Activated CD4-positive, alpha-beta memory T cell treated with anti-CD3 and anti-CD28 coated beads, Interleukin-2, amount 10 ng/mL, durations not matched to agents 7 days and 5 days (primary cell): ENCODE measurements at regions not wholly inside any gene's neighbourhood (a gene's known extent, or its start where the extent isn't known, plus 50 kb on each side); places are given as distances from the start of the nearest gene placed in this dataset.

ENCODE experiments used
- CTCF ChIA-PET: fragments of 350-600 bp; sonication (Branson Sonifier 250); formaldehyde crosslinking; loops from one replicate; lab custom pipeline; 2021; ENCODE audit warnings: antibody characterized with exemption, inconsistent platforms; lab: Charles Lee
- POLR2A ChIA-PET: fragments of 350-600 bp; sonication (Branson Sonifier 250); formaldehyde crosslinking; loops from one replicate; lab custom pipeline; 2021; ENCODE audit warnings: antibody characterized with exemption; lab: Charles Lee
- DNase-seq: peaks from one replicate; pipeline ENCODE4 v3.0.0-alpha.2; 2020
- H3K27ac Mint-ChIP-seq: one replicate; pipeline ENCODE4 v1.8.0; 2021; ENCODE audit warnings: mild to moderate bottlenecking, mixed read lengths
- H3K27me3 Mint-ChIP-seq: one replicate; pipeline ENCODE4 v1.8.0; 2021; ENCODE audit warnings: mixed read lengths
- H3K36me3 Mint-ChIP-seq: one replicate; pipeline ENCODE4 v1.8.0; 2021; ENCODE audit warnings: low read depth, mixed read lengths
- H3K4me1 Mint-ChIP-seq: one replicate; pipeline ENCODE4 v1.8.0; 2021; ENCODE audit warnings: mixed read lengths
- H3K4me3 Mint-ChIP-seq: one replicate; pipeline ENCODE4 v1.8.0; 2021; ENCODE audit warnings: mild to moderate bottlenecking, mixed read lengths
- H3K9me3 Mint-ChIP-seq: one replicate; pipeline ENCODE4 v1.8.0; 2021; ENCODE audit warnings: mixed read lengths

DNA sequence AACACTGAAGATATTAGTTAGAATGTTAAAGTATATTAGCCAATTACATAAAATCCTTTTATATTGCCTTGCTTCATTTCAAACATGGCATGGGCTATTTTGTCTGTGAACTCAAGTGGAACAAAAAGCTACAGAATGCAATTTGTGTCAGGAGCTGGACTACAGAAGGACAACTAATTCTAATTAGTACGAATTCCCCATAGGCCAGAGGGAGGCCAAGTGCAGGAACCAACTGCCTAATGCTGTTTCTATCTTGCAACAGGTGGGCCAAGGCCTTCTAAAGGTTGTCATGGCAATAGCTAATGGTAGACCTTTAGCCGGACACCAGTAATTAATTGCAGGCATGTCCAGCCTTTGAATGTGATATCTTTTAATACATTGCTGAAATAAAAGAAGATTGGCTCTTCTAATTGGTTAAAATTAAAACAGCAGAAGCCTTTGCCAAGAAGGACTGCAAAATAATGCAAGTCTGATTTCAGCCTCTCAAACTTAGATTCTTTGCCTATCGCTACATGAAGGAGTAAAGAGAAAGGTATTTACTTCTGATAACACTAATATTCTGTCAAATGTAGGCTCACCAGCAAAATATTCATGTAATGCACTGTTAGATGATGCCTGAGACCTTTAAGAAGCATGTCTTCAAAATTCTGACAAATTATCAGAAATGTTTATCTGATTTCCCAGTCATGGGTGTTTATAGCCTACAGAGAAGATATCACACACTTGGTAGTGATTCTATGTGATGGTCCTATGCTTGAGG lies 232.1 kb downstream of the LMO4 start:
- Mint-ChIP-seq H3K27me3 (no peaks in the 10 kb centered on the region), H3K4me3 (no peak overlapping the region), H3K27ac (no peak overlapping the region), H3K4me1 (no peaks in the 10 kb centered on the region), H3K9me3 (no peaks in the 10 kb centered on the region), H3K36me3 (no peaks in the 10 kb centered on the region)
- ChIA-PET POLR2A (no interaction called here), CTCF (no interaction called here)
- DNase-seq, result no peak

DNA sequence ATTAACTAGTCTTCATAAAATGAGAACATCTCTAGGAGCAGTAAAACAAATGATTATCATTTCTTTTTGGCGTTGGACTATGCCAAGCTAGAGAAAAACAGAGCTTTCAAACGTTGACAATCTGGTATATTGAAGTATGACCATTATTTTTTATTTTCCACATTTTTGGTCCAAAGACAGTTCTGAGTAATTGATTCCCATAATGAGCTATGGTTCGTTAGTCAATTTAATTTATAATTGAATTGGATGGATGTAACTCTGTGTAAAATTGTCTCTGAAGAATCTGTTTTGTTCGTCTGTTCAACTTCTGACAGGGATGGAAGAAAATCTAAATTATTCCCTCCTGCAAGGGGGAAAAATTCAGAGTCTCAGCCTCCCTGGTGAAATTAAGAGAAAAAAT lies 234.5 kb downstream of the LMO4 start:
- H3K27ac Mint-ChIP-seq, result no peak overlapping the region
- no peak overlapping the region for H3K4me3 Mint-ChIP-seq
- H3K9me3 Mint-ChIP-seq, result no peaks in the 10 kb centered on the region
- CTCF ChIA-PET, result no interaction called here
- no peaks in the 10 kb centered on the region for H3K4me1 Mint-ChIP-seq
- no peaks in the 10 kb centered on the region for H3K27me3 Mint-ChIP-seq
- POLR2A ChIA-PET, result no interaction called here
- no peak for DNase-seq
- H3K36me3 Mint-ChIP-seq, result no peaks in the 10 kb centered on the region

- ChIA-PET CTCF (no interaction called here), POLR2A (no interaction called here)
- no peaks in the 10 kb centered on the region for H3K9me3 Mint-ChIP-seq
- H3K27ac Mint-ChIP-seq, result no peak overlapping the region
- no peak for DNase-seq
- no peak overlapping the region for H3K4me3 Mint-ChIP-seq
- H3K4me1 Mint-ChIP-seq, result no peaks in the 10 kb centered on the region
- H3K27me3 Mint-ChIP-seq, result no peaks in the 10 kb centered on the region
- H3K36me3 Mint-ChIP-seq, result no peaks in the 10 kb centered on the region
Measured at GRCh38 chr1:87565861-87566260, 237.2 kb downstream of the LMO4 start.

DNA sequence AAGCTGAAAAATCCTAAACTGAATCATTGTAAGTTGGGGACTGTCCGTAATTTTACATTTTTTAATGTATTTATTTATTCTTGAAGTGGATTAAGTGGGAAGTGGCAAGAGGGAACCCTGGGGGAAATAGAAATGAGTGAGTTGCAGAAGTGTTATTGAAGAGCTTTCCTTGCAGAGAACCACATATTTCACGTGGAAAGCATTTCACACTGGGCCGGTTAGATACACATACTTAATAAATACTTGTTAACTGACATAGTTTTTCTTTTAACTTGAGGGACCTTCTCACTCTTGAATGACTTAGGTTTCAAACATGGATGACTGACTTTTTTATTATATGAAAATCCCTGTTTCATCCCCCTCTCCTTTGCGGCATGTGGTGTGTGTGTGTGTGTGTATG lies 239.3 kb downstream of the LMO4 start:
- POLR2A ChIA-PET, result no interaction called here
- CTCF ChIA-PET, result no interaction called here
- Mint-ChIP-seq H3K4me1 (no peaks in the 10 kb centered on the region), H3K27me3 (no peaks in the 10 kb centered on the region), H3K36me3 (no peaks in the 10 kb centered on the region), H3K4me3 (no peak overlapping the region), H3K27ac (no peak overlapping the region), H3K9me3 (no peaks in the 10 kb centered on the region)
- DNase-seq, result no peak

- Mint-ChIP-seq H3K36me3 (no peaks in the 10 kb centered on the region), H3K4me3 (no peak overlapping the region), H3K9me3 (no peaks in the 10 kb centered on the region), H3K4me1 (no peaks in the 10 kb centered on the region), H3K27ac (no peak overlapping the region), H3K27me3 (no peaks in the 10 kb centered on the region)
- DNase-seq, result no peak
- CTCF ChIA-PET, result no interaction called here
- POLR2A ChIA-PET, result no interaction called here
Measured at GRCh38 chr1:87568911-87569310, 240.2 kb downstream of the LMO4 start.

DNA sequence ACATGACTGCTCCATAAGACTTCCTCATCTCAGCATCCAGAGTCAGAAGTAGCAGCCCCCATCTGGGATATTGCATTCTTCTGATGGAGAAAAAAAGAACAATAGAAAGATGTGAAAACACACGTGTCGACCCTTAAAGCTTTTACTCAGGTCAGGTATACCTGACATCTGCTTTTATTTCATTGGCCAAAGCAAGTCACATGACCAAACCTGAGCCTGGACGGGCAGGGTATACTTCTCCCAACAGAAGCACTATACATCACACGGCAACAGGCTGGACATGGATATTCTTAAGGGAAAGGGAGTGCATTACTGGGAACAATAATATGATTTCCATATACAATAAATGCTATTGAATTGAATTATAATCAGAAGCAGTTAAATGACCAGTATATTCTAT lies 243.3 kb downstream of the LMO4 start:
- ChIA-PET CTCF (no interaction called here), POLR2A (no interaction called here)
- no peaks in the 10 kb centered on the region for H3K36me3 Mint-ChIP-seq
- DNase-seq, result no peak
- no peaks in the 10 kb centered on the region for H3K4me1 Mint-ChIP-seq
- no peak overlapping the region for H3K4me3 Mint-ChIP-seq
- H3K27me3 Mint-ChIP-seq, result peaks cover 6% of the 10 kb centered on the region
- H3K9me3 Mint-ChIP-seq, result no peaks in the 10 kb centered on the region
- no peak overlapping the region for H3K27ac Mint-ChIP-seq

DNA sequence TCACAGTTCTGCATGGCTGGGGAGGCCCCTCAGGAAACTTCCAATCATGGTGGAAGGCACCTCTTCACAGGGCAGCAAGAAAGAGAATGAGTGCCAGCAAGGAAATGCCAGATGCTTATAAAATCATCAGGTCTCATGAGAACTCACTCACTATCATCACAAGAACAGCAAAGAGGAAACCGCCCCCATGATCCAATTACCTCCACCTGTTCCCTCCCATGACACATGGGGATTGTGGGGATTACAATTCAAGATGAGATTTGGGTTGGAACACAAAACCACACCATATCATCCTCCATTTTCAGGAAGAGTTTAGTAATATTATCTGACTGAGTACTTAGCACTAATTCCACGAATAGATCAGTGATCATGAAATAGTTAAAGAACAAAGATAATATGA lies 244.2 kb downstream of the LMO4 start:
- POLR2A ChIA-PET, result no interaction called here
- no peak overlapping the region for H3K27ac Mint-ChIP-seq
- H3K27me3 Mint-ChIP-seq, result peaks cover 6% of the 10 kb centered on the region

GRCh38 chr1:87575528-87575927 lies 246.8 kb downstream of the LMO4 start:
- DNase-seq, result no peak
- peaks cover 6% of the 10 kb centered on the region for H3K27me3 Mint-ChIP-seq
- no peak overlapping the region for H3K27ac Mint-ChIP-seq
- H3K9me3 Mint-ChIP-seq, result no peaks in the 10 kb centered on the region
- ChIA-PET CTCF (no interaction called here), POLR2A (no interaction called here)
- no peak overlapping the region for H3K4me3 Mint-ChIP-seq
- H3K4me1 Mint-ChIP-seq, result no peaks in the 10 kb centered on the region
- no peaks in the 10 kb centered on the region for H3K36me3 Mint-ChIP-seq

More for the DNA sequence above, 244.2 kb downstream of the LMO4 start:
- CTCF ChIA-PET, result no interaction called here
- H3K36me3 Mint-ChIP-seq, result no peaks in the 10 kb centered on the region
- no peak for DNase-seq
- H3K4me1 Mint-ChIP-seq, result no peaks in the 10 kb centered on the region
- no peaks in the 10 kb centered on the region for H3K9me3 Mint-ChIP-seq
- H3K4me3 Mint-ChIP-seq, result no peak overlapping the region

GRCh38 chr1:87578464-87578863 lies 249.8 kb downstream of the LMO4 start:
- Mint-ChIP-seq H3K4me1 (no peaks in the 10 kb centered on the region), H3K9me3 (no peaks in the 10 kb centered on the region), H3K27me3 (peaks cover 6% of the 10 kb centered on the region), H3K4me3 (no peak overlapping the region), H3K27ac (no peak overlapping the region), H3K36me3 (no peaks in the 10 kb centered on the region)
- no peak for DNase-seq
- ChIA-PET POLR2A (no interaction called here), CTCF (no interaction called here)

GRCh38 chr1:87583459-87583858 lies 254.8 kb downstream of the LMO4 start:
- no peaks in the 10 kb centered on the region for H3K4me1 Mint-ChIP-seq
- POLR2A ChIA-PET, result no interaction called here
- no peaks in the 10 kb centered on the region for H3K27me3 Mint-ChIP-seq
- DNase-seq, result no peak
- no peak overlapping the region for H3K27ac Mint-ChIP-seq
- no peak overlapping the region for H3K4me3 Mint-ChIP-seq
- no peaks in the 10 kb centered on the region for H3K36me3 Mint-ChIP-seq
- CTCF ChIA-PET, result no interaction called here
- no peaks in the 10 kb centered on the region for H3K9me3 Mint-ChIP-seq

- H3K27me3 Mint-ChIP-seq, result no peaks in the 10 kb centered on the region
- CTCF ChIA-PET, result interaction anchor here (1.1 kb wide), 1 partner anchor 290 kb away, joined by 3 read pairs; no protein-coding TSS in a partner anchor
- H3K9me3 Mint-ChIP-seq, result no peaks in the 10 kb centered on the region
- POLR2A ChIA-PET, result no interaction called here
- no peaks in the 10 kb centered on the region for H3K4me1 Mint-ChIP-seq
- no peak for DNase-seq
- H3K4me3 Mint-ChIP-seq, result no peak overlapping the region
- no peak overlapping the region for H3K27ac Mint-ChIP-seq
- H3K36me3 Mint-ChIP-seq, result no peaks in the 10 kb centered on the region
Measured at GRCh38 chr1:87584586-87584985, 255.9 kb downstream of the LMO4 start.

- no peaks in the 10 kb centered on the region for H3K4me1 Mint-ChIP-seq
- no peak overlapping the region for H3K27ac Mint-ChIP-seq
- H3K36me3 Mint-ChIP-seq, result no peaks in the 10 kb centered on the region
- H3K27me3 Mint-ChIP-seq, result no peaks in the 10 kb centered on the region
- no peak overlapping the region for H3K4me3 Mint-ChIP-seq
- no peaks in the 10 kb centered on the region for H3K9me3 Mint-ChIP-seq
- DNase-seq, result no peak
- POLR2A ChIA-PET, result no interaction called here
- CTCF ChIA-PET, result no interaction called here
Measured at GRCh38 chr1:87586501-87586900, 257.8 kb downstream of the LMO4 start.

- ChIA-PET POLR2A (no interaction called here), CTCF (no interaction called here)
- Mint-ChIP-seq H3K4me3 (no peak overlapping the region), H3K4me1 (no peaks in the 10 kb centered on the region), H3K27me3 (peaks cover 2% of the 10 kb centered on the region), H3K36me3 (no peaks in the 10 kb centered on the region), H3K27ac (no peak overlapping the region), H3K9me3 (no peaks in the 10 kb centered on the region)
- no peak for DNase-seq
Measured at GRCh38 chr1:87588495-87588894, 259.8 kb downstream of the LMO4 start.

DNA sequence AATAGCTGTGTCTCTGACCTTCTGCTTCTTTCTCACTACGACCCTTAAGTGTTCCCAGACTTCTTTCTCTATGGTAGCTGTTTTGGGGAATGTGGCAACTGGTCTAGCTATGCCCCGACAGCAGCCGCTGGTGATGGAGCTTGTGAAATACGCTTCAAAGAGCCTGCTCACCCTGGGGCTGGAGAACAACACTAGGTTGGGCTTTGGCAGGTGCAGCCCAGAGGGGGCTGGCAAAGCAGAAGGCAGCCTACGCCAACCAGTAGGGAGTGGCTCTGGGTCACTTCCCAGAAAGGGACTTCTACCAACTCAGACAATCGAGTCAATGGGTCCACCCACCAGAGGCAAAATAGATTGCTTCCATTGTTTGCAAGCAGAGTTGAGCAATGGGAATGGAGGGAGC lies 262.8 kb downstream of the LMO4 start:
- ChIA-PET POLR2A (no interaction called here), CTCF (no interaction called here)
- H3K9me3 Mint-ChIP-seq, result no peaks in the 10 kb centered on the region
- H3K27ac Mint-ChIP-seq, result no peak overlapping the region
- no peaks in the 10 kb centered on the region for H3K36me3 Mint-ChIP-seq
- peaks cover 2% of the 10 kb centered on the region for H3K27me3 Mint-ChIP-seq
- no peaks in the 10 kb centered on the region for H3K4me1 Mint-ChIP-seq
- no peak overlapping the region for H3K4me3 Mint-ChIP-seq
- no peak for DNase-seq
